Limb (tissue), 2 donors: ENCODE measurements at regions not wholly inside any gene's neighbourhood (a gene's known extent, or its start where the extent isn't known, plus 50 kb on each side); places are given as distances from the start of the nearest gene placed in this dataset.

Source experiments
- DNase-seq, 2 donors: peaks; one replicate each; pipeline ENCODE4 v3.0.0-alpha.2; 2016; ENCODE audit errors: extremely low spot score in 2 of 2

- DNase-seq, result no peak
These were observed 138.3 kb upstream of the ST6GAL2 start for GRCh38 chr2:107024269-107024668.

GRCh38 chr2:107025291-107025857 lies 139.4 kb upstream of the ST6GAL2 start:
- DNase-seq, result no peak

- no peak for DNase-seq
These were observed 140.0 kb upstream of the ST6GAL2 start for GRCh38 chr2:107025869-107026380.

GRCh38 chr2:107027205-107027604 lies 141.2 kb upstream of the ST6GAL2 start:
- DNase-seq, result no peak

GRCh38 chr2:107027810-107028209 lies 141.8 kb upstream of the ST6GAL2 start:
- no peak for DNase-seq

- no peak for DNase-seq
These were observed 142.7 kb upstream of the ST6GAL2 start for GRCh38 chr2:107028661-107029060.

- DNase-seq, result no peak
These were observed 150.3 kb upstream of the ST6GAL2 start for GRCh38 chr2:107036293-107036692.

GRCh38 chr2:107062173-107062572 lies 176.2 kb upstream of the ST6GAL2 start:
- DNase-seq, result no peak

- no peak for DNase-seq
These were observed 176.7 kb upstream of the ST6GAL2 start for GRCh38 chr2:107062599-107063220.

- DNase-seq, result no peak
These were observed 177.3 kb upstream of the ST6GAL2 start for GRCh38 chr2:107063228-107063627.

- DNase-seq, result no peak
These were observed 178.8 kb upstream of the ST6GAL2 start for GRCh38 chr2:107064750-107065149.

- DNase-seq, result no peak
These were observed 182.3 kb upstream of the ST6GAL2 start for GRCh38 chr2:107068069-107068916.

- no peak for DNase-seq
These were observed 183.9 kb upstream of the ST6GAL2 start for GRCh38 chr2:107069890-107070289.

- no peak for DNase-seq
These were observed 186.4 kb upstream of the ST6GAL2 start for GRCh38 chr2:107072150-107072940.

- no peak for DNase-seq
These were observed 192.6 kb upstream of the ST6GAL2 start for GRCh38 chr2:107078584-107078983.

GRCh38 chr2:107086497-107086896 lies 200.5 kb upstream of the ST6GAL2 start:
- DNase-seq, result no peak

GRCh38 chr2:107088156-107088555 lies 202.2 kb upstream of the ST6GAL2 start:
- no peak for DNase-seq

- no peak for DNase-seq
These were observed 205.3 kb upstream of the ST6GAL2 start for GRCh38 chr2:107091163-107091864.

GRCh38 chr2:107093426-107093957 lies 207.5 kb upstream of the ST6GAL2 start:
- no peak for DNase-seq

- DNase-seq, result no peak
These were observed 208.6 kb upstream of the ST6GAL2 start for GRCh38 chr2:107094450-107094986.
